Activated T-helper 1 cell treated with anti-CD3 and anti-CD28 coated beads, Interleukin-2, amount 50 U/mL, for 16 hours (primary cell): ENCODE measurements at regions not wholly inside any gene's neighbourhood (a gene's known extent, or its start where the extent isn't known, plus 50 kb on each side); places are given as distances from the start of the nearest gene placed in this dataset.

Source experiments
- DNase-seq, 2 donors: peaks; one replicate each; pipeline ENCODE4 v3.0.0-alpha.2; 2020; ENCODE audit warnings: low read depth in 1 of 2, low spot score in 1 of 2

- DNase-seq = no peak
Observed at GRCh38 chr2:226652983-226653765, 146.4 kb downstream of the IRS1 start.

- no peak for DNase-seq
Observed at GRCh38 chr2:226652369-226652768, 147.3 kb downstream of the IRS1 start.

GRCh38 chr2:226649871-226650660 lies 149.6 kb downstream of the IRS1 start:
- peak; percentile 14 to 16 for DNase-seq

- no peak for DNase-seq
Observed at GRCh38 chr2:226649201-226649600, 150.4 kb downstream of the IRS1 start.

- no peak for DNase-seq
Observed at GRCh38 chr2:226647621-226648518, 151.8 kb downstream of the IRS1 start.

GRCh38 chr2:226644399-226644865 lies 155.2 kb downstream of the IRS1 start:
- DNase-seq = no peak

GRCh38 chr2:226643946-226644282 lies 155.7 kb downstream of the IRS1 start:
- DNase-seq = no peak

- no peak for DNase-seq
Observed at GRCh38 chr2:226643030-226643945, 156.3 kb downstream of the IRS1 start.

GRCh38 chr2:226641008-226641407 lies 158.6 kb downstream of the IRS1 start:
- DNase-seq = no peak

GRCh38 chr2:226640501-226640900 lies 159.1 kb downstream of the IRS1 start:
- DNase-seq = no peak

GRCh38 chr2:226639550-226639949 lies 160.1 kb downstream of the IRS1 start:
- DNase-seq = no peak

- no peak for DNase-seq
Observed at GRCh38 chr2:226638576-226638975, 161.0 kb downstream of the IRS1 start.

GRCh38 chr2:226637383-226637782 lies 162.2 kb downstream of the IRS1 start:
- DNase-seq = no peak

- no peak for DNase-seq
Observed at GRCh38 chr2:226636586-226636985, 163.0 kb downstream of the IRS1 start.

- DNase-seq = no peak
Observed at GRCh38 chr2:226634943-226635604, 164.5 kb downstream of the IRS1 start.

GRCh38 chr2:226631671-226632070 lies 167.9 kb downstream of the IRS1 start:
- DNase-seq = no peak

GRCh38 chr2:226631187-226631586 lies 168.4 kb downstream of the IRS1 start:
- no peak for DNase-seq

- DNase-seq = no peak
Observed at GRCh38 chr2:226625946-226626345, 173.7 kb downstream of the IRS1 start.

- no peak for DNase-seq
Observed at GRCh38 chr2:226623587-226624368, 175.8 kb downstream of the IRS1 start.
